Retinal pigment epithelial cell (primary cell): ENCODE measurements at regions not wholly inside any gene's neighbourhood (a gene's known extent, or its start where the extent isn't known, plus 50 kb on each side); places are given as distances from the start of the nearest gene placed in this dataset.
"Not testable (repeated sequence)": the region's sequence is repeated elsewhere in the genome, so short reads cannot be mapped to it uniquely, and the experiment has no call there.

Experiments
- DNase-seq: peaks from one replicate; pipeline ENCODE4 v3.0.0-alpha.2; 2010; ENCODE audit warnings: low read depth
- H3K4me3 ChIP-seq: 2 replicates; pipeline ENCODE4 v1.5.1; 2011; ENCODE audit warnings: mild to moderate bottlenecking, low read length, control low read depth, moderate library complexity
- CTCF ChIP-seq: conservative IDR thresholded peaks from 2 replicates; pipeline ENCODE4 v1.5.1; 2011; ENCODE audit warnings: low read depth, low read length, control low read depth, inconsistent platforms

GRCh38 chr1:67540025-67540732, 110.0 kb upstream of the SERBP1 start:
- H3K4me3 ChIP-seq: no peak overlapping the region
- no peak for TF ChIP-seq CTCF
- no peak for DNase-seq

GRCh38 chr1:67540733-67541125, 110.5 kb upstream of the SERBP1 start:
- no peak overlapping the region for H3K4me3 ChIP-seq
- no peak for DNase-seq
- no peak for TF ChIP-seq CTCF

GRCh38 chr1:67542747-67543146, 112.5 kb upstream of the SERBP1 start:
- DNase-seq: no peak
- TF ChIP-seq CTCF: no peak
- H3K4me3 ChIP-seq: no peak overlapping the region

GRCh38 chr1:67544921-67545320, 114.7 kb upstream of the SERBP1 start:
- no peak overlapping the region for H3K4me3 ChIP-seq
- TF ChIP-seq CTCF: no peak
- no peak for DNase-seq

GRCh38 chr1:67545364-67545763, 115.2 kb upstream of the SERBP1 start:
- no peak overlapping the region for H3K4me3 ChIP-seq
- TF ChIP-seq CTCF: no peak
- DNase-seq: no peak

GRCh38 chr1:67551375-67551774, 121.2 kb upstream of the SERBP1 start:
- no peak for DNase-seq
- no peak for TF ChIP-seq CTCF
- no peak overlapping the region for H3K4me3 ChIP-seq

GRCh38 chr1:67552336-67552759, 122.1 kb upstream of the SERBP1 start:
- DNase-seq: no peak
- no peak overlapping the region for H3K4me3 ChIP-seq
- TF ChIP-seq CTCF: peak; percentile 8

GRCh38 chr1:67554204-67554603, 124.0 kb upstream of the SERBP1 start:
- not testable (repeated sequence) for H3K4me3 ChIP-seq, DNase-seq
